H1 (cell line): ENCODE measurements at regions not wholly inside any gene's neighbourhood (a gene's known extent, or its start where the extent isn't known, plus 50 kb on each side); places are given as distances from the start of the nearest gene placed in this dataset.

Experiments used
- CTCF ChIA-PET: fragments of 300-600 bp; sonication (Branson Sonifier 250); formaldehyde crosslinking; loops from one replicate; lab custom pipeline; 2021; ENCODE audit not compliant: partially characterized antibody; lab: Charles Lee
- POLR2A ChIA-PET: fragments of 300-600 bp; sonication (Branson Sonifier 250); formaldehyde crosslinking; loops from one replicate; lab custom pipeline; 2021; ENCODE audit warnings: inconsistent platforms; ENCODE audit not compliant: partially characterized antibody; lab: Charles Lee
- DNase-seq, 2 experiments: peaks; one replicate each; pipeline versions ENCODE4 v3.0.0 to v3.0.0-alpha.2; 2010 to 2022; ENCODE audit warnings: low spot score in 2 of 2, low read depth in 1 of 2, mixed read lengths in 1 of 2
- FAIRE-seq: peaks from 2 replicates; lab custom pipeline; 2011; peaks lifted over from hg19 to GRCh38; lab: Jason Lieb, UNC
- H2AFZ ChIP-seq: 2 replicates; pipeline ENCODE4 v1.8.1; 2012; ENCODE audit warnings: low read length, inconsistent platforms
- H2AK5ac ChIP-seq: 2 replicates; pipeline ENCODE4 v1.6.1; 2013; ENCODE audit warnings: low read depth, low read length
- H2BK120ac ChIP-seq: replicated peaks from 2 replicates; pipeline ENCODE3; 2013; ENCODE audit warnings: low read depth, low read length, inconsistent platforms
- H2BK12ac ChIP-seq: 2 replicates; pipeline ENCODE4 v1.6.1; 2013; ENCODE audit warnings: low read depth, low read length
- H2BK15ac ChIP-seq: 2 replicates; pipeline ENCODE4 v1.6.1; 2013; ENCODE audit warnings: low read length
- H2BK20ac ChIP-seq: 2 replicates; pipeline ENCODE4 v1.6.1; 2013; ENCODE audit warnings: low read length
- H2BK5ac ChIP-seq: 2 replicates; pipeline ENCODE4 v1.6.1; 2013; ENCODE audit warnings: low read depth, low read length
- H3K14ac ChIP-seq: 2 replicates; pipeline ENCODE4 v1.6.1; 2013; ENCODE audit warnings: inconsistent platforms; ENCODE audit not compliant: insufficient read length
- H3K18ac ChIP-seq: 2 replicates; pipeline ENCODE4 v1.6.1; 2013; ENCODE audit warnings: low read length; ENCODE audit errors: extremely low read depth
- H3K23ac ChIP-seq: 2 replicates; pipeline ENCODE4 v1.6.1; 2013; ENCODE audit warnings: inconsistent platforms; ENCODE audit not compliant: insufficient read length
- H3K23me2 ChIP-seq: 2 replicates; pipeline ENCODE4 v1.6.1; 2013; ENCODE audit warnings: low read depth, low read length
- H3K27ac ChIP-seq: 2 replicates; pipeline ENCODE4 v1.6.1; 2011; ENCODE audit warnings: low read depth, low read length, inconsistent platforms
- H3K27me3 ChIP-seq, 4 experiments: replicated peaks in 1 of 4; 1 replicate in 1 of 4; 2 replicates in 3 of 4; pipeline versions ENCODE4 v1.6.1 to v1.8.1; 2011 to 2013; ENCODE audit warnings: low read length in 3 of 4, mild to moderate bottlenecking in 3 of 4, inconsistent platforms in 2 of 4, mixed read lengths in 2 of 4, moderate library complexity in 1 of 4; ENCODE audit not compliant: control insufficient read depth in 3 of 4, insufficient read depth in 3 of 4; ENCODE audit errors: extremely low read depth in 1 of 4
- H3K36me3 ChIP-seq, 4 experiments: 2 replicates each; pipeline versions ENCODE4 v1.6.1 to v1.8.1; 2011 to 2013; ENCODE audit warnings: mild to moderate bottlenecking in 4 of 4, low read length in 3 of 4, moderate library complexity in 2 of 4, control low read depth in 1 of 4, inconsistent platforms in 1 of 4; ENCODE audit not compliant: insufficient read depth in 4 of 4, control insufficient read depth in 2 of 4
- H3K4ac ChIP-seq: replicated peaks from 2 replicates; pipeline ENCODE3; 2013; ENCODE audit warnings: low read length, low read depth, mixed read lengths, inconsistent platforms; ENCODE audit not compliant: insufficient read length
- H3K4me1 ChIP-seq, 4 experiments: replicated peaks in 1 of 4; 1 replicate in 1 of 4; 2 replicates in 3 of 4; pipeline versions ENCODE4 v1.6.1 to v1.8.1; 2011 to 2013; ENCODE audit warnings: low read length in 3 of 4, inconsistent platforms in 2 of 4, mixed read lengths in 1 of 4; ENCODE audit not compliant: insufficient read depth in 4 of 4, control insufficient read depth in 3 of 4
- H3K4me2 ChIP-seq, 2 experiments: 2 replicates each; pipeline versions ENCODE4 v1.6.1 to v1.8.1; 2011 to 2013; ENCODE audit warnings: low read depth in 2 of 2, low read length in 2 of 2, control low read depth in 1 of 2, inconsistent platforms in 1 of 2, mild to moderate bottlenecking in 1 of 2; ENCODE audit not compliant: insufficient read depth in 1 of 2
- H3K4me3 ChIP-seq, 4 experiments: fragments of 200-600, 300-600 bp in 1 of 4; sonication (generic), shearing (Covaris generic), sonication (Bioruptor Twin) in 1 of 4; 2 replicates each; pipeline versions ENCODE4 v1.5.1 to v1.8.1; 2011 to 2016; ENCODE audit warnings: low read length in 4 of 4, low read depth in 3 of 4, control low read depth in 2 of 4, inconsistent platforms in 2 of 4, mild to moderate bottlenecking in 2 of 4, mixed read lengths in 1 of 4, moderate library complexity in 1 of 4; ENCODE audit not compliant: insufficient read depth in 2 of 4; ENCODE audit errors: extremely low read depth in 1 of 4
- H3K56ac ChIP-seq: replicated peaks from 2 replicates; pipeline ENCODE3; 2013; ENCODE audit warnings: low read depth, mild to moderate bottlenecking, mixed read lengths, low read length, inconsistent platforms; ENCODE audit not compliant: insufficient read length
- H3K79me1 ChIP-seq: 2 replicates; pipeline ENCODE4 v1.6.1; 2013; ENCODE audit warnings: low read depth, low read length, control low read depth
- H3K79me2 ChIP-seq, 2 experiments: 2 replicates each; pipeline versions ENCODE4 v1.6.1 to v1.8.1; 2012 to 2013; ENCODE audit warnings: low read length in 2 of 2, mild to moderate bottlenecking in 2 of 2, inconsistent platforms in 1 of 2; ENCODE audit not compliant: insufficient read depth in 2 of 2, control insufficient read depth in 1 of 2
- H3K9ac ChIP-seq, 4 experiments: replicated peaks in 1 of 4; 1 replicate in 1 of 4; 2 replicates in 3 of 4; pipeline versions ENCODE4 v1.6.1 to v1.8.1; 2011 to 2013; ENCODE audit warnings: low read depth in 3 of 4, low read length in 3 of 4, control low read depth in 2 of 4, mild to moderate bottlenecking in 2 of 4, moderate library complexity in 2 of 4, inconsistent platforms in 1 of 4; ENCODE audit errors: extremely low read depth in 1 of 4
- H3K9me3 ChIP-seq, 2 experiments: 2 replicates each; pipeline versions ENCODE4 v1.6.1 to v1.8.1; 2012 to 2013; ENCODE audit warnings: mild to moderate bottlenecking in 2 of 2, moderate library complexity in 2 of 2, control low read depth in 1 of 2, inconsistent platforms in 1 of 2, low read depth in 1 of 2, low read length in 1 of 2, mixed read lengths in 1 of 2; ENCODE audit not compliant: insufficient read depth in 2 of 2
- H4K20me1 ChIP-seq, 2 experiments: replicated peaks in 1 of 2; 2 replicates each; pipeline versions ENCODE3 to v1.8.1; 2011 to 2013; ENCODE audit warnings: inconsistent platforms in 2 of 2, low read length in 2 of 2, mild to moderate bottlenecking in 1 of 2; ENCODE audit not compliant: insufficient read depth in 2 of 2, control insufficient read depth in 1 of 2
- H4K5ac ChIP-seq: 2 replicates; pipeline ENCODE4 v1.6.1; 2013; ENCODE audit warnings: low read length, low read depth, mixed read lengths, inconsistent platforms; ENCODE audit not compliant: insufficient read length
- H4K8ac ChIP-seq: 2 replicates; pipeline ENCODE4 v1.8.0; 2013; ENCODE audit warnings: mild to moderate bottlenecking, moderate library complexity, low read length, inconsistent platforms; ENCODE audit not compliant: insufficient read depth; ENCODE audit errors: extremely low read depth
- H4K91ac ChIP-seq: replicated peaks from 2 replicates; pipeline ENCODE3; 2013; ENCODE audit warnings: low read length, mixed read lengths, inconsistent platforms; ENCODE audit not compliant: insufficient read length
- CBX5 ChIP-seq: fragments of 300-800, 300-1000 bp; sonication (generic); IDR thresholded peaks from 2 replicates; pipeline ENCODE4 v1.7.1; 2016; ENCODE audit warnings: antibody characterized with exemption, low read length, low read depth
- JUND ChIP-seq: IDR thresholded peaks from 2 replicates; pipeline ENCODE4 v1.6.1; 2011; ENCODE audit warnings: mild to moderate bottlenecking, improper control_type of control experiment, low read length
- POLR2AphosphoS5 ChIP-seq: IDR thresholded peaks from 2 replicates; pipeline ENCODE4 v1.6.1; 2011; ENCODE audit warnings: low read depth, low read length
- YY1 ChIP-seq: IDR thresholded peaks from 2 replicates; pipeline ENCODE4 v1.6.1; 2011; ENCODE audit warnings: low read depth, mild to moderate bottlenecking, low read length
- WGBS, 2 experiments: shearing (Covaris generic) in 1 of 2; methylation state at CpG; one replicate each; pipeline versions ENCODE4 v1.1.6 to v1.1.7; 2013 to 2015; ENCODE audit warnings: low lambda C conversion rate in 2 of 2, mixed read lengths in 2 of 2, inconsistent platforms in 1 of 2, low coverage in 1 of 2, missing lambda C conversion rate in 1 of 2; ENCODE audit not compliant: insufficient replicate concordance in 2 of 2, insufficient coverage in 1 of 2, insufficient read length in 1 of 2; ENCODE audit errors: extremely low coverage in 1 of 2, missing lambda C conversion rate in 1 of 2; 5-methylcytosine and 5-hydroxymethylcytosine counted together
- TF ChIP-seq, protein P1 (sequence below): IDR thresholded peaks from 2 replicates; pipeline ENCODE4 v1.6.1; 2012; ENCODE audit warnings: inconsistent platforms

DNA sequence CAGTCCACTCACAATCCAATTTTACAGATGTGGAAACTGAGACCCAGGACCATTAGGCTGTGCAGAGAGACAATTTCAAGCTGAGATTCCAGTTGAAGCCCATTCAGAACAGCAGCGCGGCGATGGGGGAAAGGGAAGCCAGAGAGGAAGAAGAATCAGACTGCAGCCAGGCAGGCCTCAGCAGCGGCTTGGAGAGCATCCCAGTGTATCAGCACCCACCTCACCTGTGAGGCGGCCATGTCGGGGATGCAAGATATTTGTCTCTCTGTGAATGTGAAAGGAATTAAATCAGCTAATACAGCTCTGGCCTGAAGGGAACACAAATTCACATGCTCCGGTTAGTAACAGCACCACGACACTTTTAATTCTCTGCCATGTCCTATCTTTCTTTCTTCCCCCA lies 198.0 kb upstream of the SOX11 start:
- FAIRE-seq: no peak
- no peaks in the 10 kb centered on the region for H3K79me1 ChIP-seq
- H3K4me2 ChIP-seq: no peak overlapping the region

More for the DNA sequence above, 198.0 kb upstream of the SOX11 start:
- no peaks in the 10 kb centered on the region for H3K23me2 ChIP-seq
- no peak overlapping the region for H3K56ac ChIP-seq
- no peak overlapping the region for H2BK5ac ChIP-seq
- H4K5ac ChIP-seq: no peak overlapping the region
- H3K27me3 ChIP-seq: no peaks in the 10 kb centered on the region
- H2BK20ac ChIP-seq: no peak overlapping the region
- H3K9ac ChIP-seq: no peak overlapping the region
- no peak overlapping the region for H3K18ac ChIP-seq
- no peak overlapping the region for H3K4ac ChIP-seq
- no peak overlapping the region for H4K91ac ChIP-seq
- POLR2A ChIA-PET: interaction anchor here (0.9 to 1.8 kb wide), 2 partner anchors 12 to 199 kb away, joined by 3 to 4 read pairs; partner anchors contain the start of gene SOX11
- WGBS, 2 experiments: 96% methylated on average over 8 of the region's 8 CpGs; no CpG with 5 or more reads in 1 of the 2 experiments
- no peaks in the 10 kb centered on the region for H3K36me3 ChIP-seq
- 0 out of 2 replicates have a peak overlapping the region, but pooled peaks have one; percentile 50 for H2BK12ac ChIP-seq
- no peak overlapping the region for H3K14ac ChIP-seq
- H3K4me1 ChIP-seq: peaks cover 0 to 12% (median 6%) of the 10 kb centered on the region in 4 experiments; a peak in 6 of 7 replicates
- H2AK5ac ChIP-seq: no peak overlapping the region; the same call in 1 of the 2 replicates
- DNase-seq: no peak
- H4K8ac ChIP-seq: no peak overlapping the region
- H3K79me2 ChIP-seq: no peaks in the 10 kb centered on the region
- CTCF ChIA-PET: interaction anchor here (0.8 to 1.6 kb wide), 3 partner anchors 11 to 197 kb away, joined by 3 to 4 read pairs (median 3); no protein-coding TSS in a partner anchor
- H2AFZ ChIP-seq: no peak overlapping the region
- H4K20me1 ChIP-seq: no peaks in the 10 kb centered on the region
- TF ChIP-seq POLR2AphosphoS5 (no peak), CBX5 (no peak), JUND (no peak), YY1 (0 out of 2 replicates have a peak, but pooled peaks have one; percentile 4)
- TF ChIP-seq, protein P1, sequence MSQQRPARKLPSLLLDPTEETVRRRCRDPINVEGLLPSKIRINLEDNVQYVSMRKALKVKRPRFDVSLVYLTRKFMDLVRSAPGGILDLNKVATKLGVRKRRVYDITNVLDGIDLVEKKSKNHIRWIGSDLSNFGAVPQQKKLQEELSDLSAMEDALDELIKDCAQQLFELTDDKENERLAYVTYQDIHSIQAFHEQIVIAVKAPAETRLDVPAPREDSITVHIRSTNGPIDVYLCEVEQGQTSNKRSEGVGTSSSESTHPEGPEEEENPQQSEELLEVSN: no peak
- H2BK15ac ChIP-seq: 0 out of 2 replicates have a peak overlapping the region, but pooled peaks have one; percentile 81
- no peaks in the 10 kb centered on the region for H3K9me3 ChIP-seq
- H2BK120ac ChIP-seq: no peak overlapping the region
- no peak overlapping the region for H3K27ac ChIP-seq
- H3K4me3 ChIP-seq: peak overlapping the region in 1 of 4 experiments; percentile 9; a peak in 1 of 8 replicates
- no peak overlapping the region for H3K23ac ChIP-seq
